NT2/D1 (cell line): ENCODE measurements at regions not wholly inside any gene's neighbourhood (a gene's known extent, or its start where the extent isn't known, plus 50 kb on each side); places are given as distances from the start of the nearest gene placed in this dataset.

Experiments used
- DNase-seq: peaks from one replicate; pipeline ENCODE4 v3.0.0-alpha.2; 2011; ENCODE audit warnings: low read depth, low spot score
- H3K27me3 ChIP-seq: 2 replicates; pipeline ENCODE4 v1.6.0; 2011; ENCODE audit warnings: mild to moderate bottlenecking; ENCODE audit not compliant: insufficient read length, insufficient read depth
- H3K36me3 ChIP-seq: 2 replicates; pipeline ENCODE4 v1.6.1; 2011; ENCODE audit warnings: mild to moderate bottlenecking, low read length, mixed read lengths; ENCODE audit not compliant: insufficient read depth, insufficient read length
- H3K4me1 ChIP-seq: 2 replicates; pipeline ENCODE4 v1.5.1; 2011; ENCODE audit not compliant: insufficient read depth, insufficient read length
- H3K4me3 ChIP-seq: 2 replicates; pipeline ENCODE4 v1.5.1; 2011; ENCODE audit warnings: low read depth; ENCODE audit not compliant: insufficient read length
- H3K9ac ChIP-seq: 2 replicates; pipeline ENCODE4 v1.6.0; 2011; ENCODE audit warnings: low read depth; ENCODE audit not compliant: insufficient read length
- H3K9me3 ChIP-seq: 2 replicates; pipeline ENCODE4 v1.5.1; 2011; ENCODE audit warnings: mild to moderate bottlenecking, low read length; ENCODE audit not compliant: insufficient read depth
- SUZ12 ChIP-seq: IDR thresholded peaks from 2 replicates; pipeline ENCODE4 v1.6.1; 2011; ENCODE audit not compliant: insufficient read length, insufficient read depth; ENCODE audit errors: extremely low read depth
- YY1 ChIP-seq: IDR thresholded peaks from 2 replicates; pipeline ENCODE4 v1.6.1; 2011; ENCODE audit not compliant: insufficient read length, insufficient read depth
- ZNF274 ChIP-seq: IDR thresholded peaks from 2 replicates; pipeline ENCODE4 v1.6.1; 2011; ENCODE audit warnings: mild to moderate bottlenecking, low read depth, low read length

DNA sequence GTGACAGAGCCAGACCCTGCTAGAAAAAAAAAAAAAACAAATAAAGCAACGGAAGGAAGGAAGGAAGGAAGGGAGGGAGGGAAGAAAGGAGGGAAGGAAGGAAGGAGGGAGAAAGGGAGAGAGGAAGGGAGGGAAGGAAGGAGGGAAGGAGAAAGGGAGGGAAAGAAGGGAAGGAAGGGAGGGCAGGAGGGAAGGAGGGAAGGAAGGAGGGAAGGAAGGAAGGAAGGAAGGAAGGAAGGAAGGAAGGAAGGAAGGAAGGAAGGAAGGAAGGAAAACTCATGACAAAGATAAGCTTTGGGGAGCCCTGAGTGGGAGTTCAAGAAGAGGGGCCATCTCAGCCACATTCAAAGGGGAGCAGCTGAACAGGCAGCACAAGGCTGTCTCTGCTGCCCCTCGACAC lies 124.7 kb upstream of the MGMT start:
- no peaks in the 10 kb centered on the region for H3K27me3 ChIP-seq
- H3K9me3 ChIP-seq, result no peaks in the 10 kb centered on the region
- H3K4me1 ChIP-seq, result no peaks in the 10 kb centered on the region
- H3K9ac ChIP-seq, result no peak overlapping the region
- no peaks in the 10 kb centered on the region for H3K36me3 ChIP-seq
- H3K4me3 ChIP-seq, result no peak overlapping the region
- TF ChIP-seq YY1 (no peak), ZNF274 (no peak), SUZ12 (no peak)
- no peak for DNase-seq

DNA sequence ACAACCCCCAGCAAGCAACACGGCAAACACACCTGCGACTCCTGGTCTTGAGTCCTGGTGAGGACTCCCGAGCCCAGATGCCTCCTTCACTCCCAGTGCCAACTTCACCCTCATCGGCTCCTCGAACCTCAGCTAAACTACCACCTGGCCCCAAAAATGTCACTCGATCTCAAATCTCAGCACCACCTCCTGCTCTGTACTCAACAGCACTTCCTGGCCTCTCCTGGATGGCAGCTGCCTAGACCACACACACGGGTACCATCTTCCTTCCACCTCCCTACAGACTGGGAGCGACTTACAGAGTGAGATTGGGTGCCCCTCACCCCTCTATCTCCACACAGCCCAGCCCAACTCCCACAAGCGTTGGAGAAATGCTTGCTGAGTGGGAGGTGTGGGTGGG lies 123.9 kb upstream of the MGMT start:
- no peak overlapping the region for H3K4me3 ChIP-seq
- H3K9ac ChIP-seq, result no peak overlapping the region
- no peak for DNase-seq
- no peaks in the 10 kb centered on the region for H3K36me3 ChIP-seq
- TF ChIP-seq ZNF274 (no peak), SUZ12 (no peak), YY1 (no peak)
- H3K27me3 ChIP-seq, result no peaks in the 10 kb centered on the region
- H3K9me3 ChIP-seq, result no peaks in the 10 kb centered on the region
- no peaks in the 10 kb centered on the region for H3K4me1 ChIP-seq

- TF ChIP-seq ZNF274, result no peak
- no peak for TF ChIP-seq YY1
- TF ChIP-seq SUZ12, result no peak
- no peaks in the 10 kb centered on the region for H3K9me3 ChIP-seq
- H3K4me3 ChIP-seq, result no peak overlapping the region
- no peaks in the 10 kb centered on the region for H3K27me3 ChIP-seq
- no peaks in the 10 kb centered on the region for H3K36me3 ChIP-seq
- no peaks in the 10 kb centered on the region for H3K4me1 ChIP-seq
- no peak for DNase-seq
- no peak overlapping the region for H3K9ac ChIP-seq
Observed at GRCh38 chr10:129344103-129344502, 122.9 kb upstream of the MGMT start.

GRCh38 chr10:129344731-129345355 lies 122.2 kb upstream of the MGMT start:
- no peaks in the 10 kb centered on the region for H3K9me3 ChIP-seq
- H3K9ac ChIP-seq, result no peak overlapping the region
- TF ChIP-seq SUZ12 (no peak), ZNF274 (no peak), YY1 (no peak)
- no peaks in the 10 kb centered on the region for H3K4me1 ChIP-seq
- H3K36me3 ChIP-seq, result no peaks in the 10 kb centered on the region
- H3K27me3 ChIP-seq, result no peaks in the 10 kb centered on the region
- no peak overlapping the region for H3K4me3 ChIP-seq
- DNase-seq, result no peak

DNA sequence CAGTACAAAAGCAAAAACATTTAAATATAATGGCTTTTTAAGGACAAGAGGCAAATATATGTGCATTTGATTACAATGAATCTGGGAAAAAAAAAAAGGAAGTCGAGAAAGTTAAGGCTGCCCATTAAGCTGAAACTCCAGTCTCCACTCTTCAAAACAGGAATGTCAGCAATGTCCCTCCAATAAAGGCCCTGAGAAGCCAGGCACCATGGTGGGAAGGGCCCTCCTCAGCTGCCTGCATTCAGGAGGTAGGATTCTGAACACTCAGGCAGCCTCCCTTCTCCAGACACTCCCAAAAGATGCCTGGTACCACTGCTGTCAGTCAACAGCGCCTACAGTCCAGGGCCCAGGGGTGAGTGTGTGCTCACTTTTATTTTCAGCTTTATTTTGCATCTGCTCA lies 121.3 kb upstream of the MGMT start:
- no peaks in the 10 kb centered on the region for H3K4me1 ChIP-seq
- no peaks in the 10 kb centered on the region for H3K27me3 ChIP-seq
- no peaks in the 10 kb centered on the region for H3K9me3 ChIP-seq
- DNase-seq, result no peak
- H3K9ac ChIP-seq, result no peak overlapping the region
- no peaks in the 10 kb centered on the region for H3K36me3 ChIP-seq
- TF ChIP-seq YY1, result no peak
- TF ChIP-seq ZNF274, result no peak
- no peak for TF ChIP-seq SUZ12
- H3K4me3 ChIP-seq, result no peak overlapping the region

- no peak for DNase-seq
- no peaks in the 10 kb centered on the region for H3K9me3 ChIP-seq
- no peaks in the 10 kb centered on the region for H3K36me3 ChIP-seq
- H3K4me1 ChIP-seq, result no peaks in the 10 kb centered on the region
- TF ChIP-seq YY1, result no peak
- no peak for TF ChIP-seq SUZ12
- no peak for TF ChIP-seq ZNF274
- no peak overlapping the region for H3K4me3 ChIP-seq
- no peaks in the 10 kb centered on the region for H3K27me3 ChIP-seq
- H3K9ac ChIP-seq, result no peak overlapping the region
Observed at GRCh38 chr10:129350690-129351089, 116.4 kb upstream of the MGMT start.

GRCh38 chr10:129353101-129353500 lies 113.9 kb upstream of the MGMT start:
- H3K4me1 ChIP-seq, result no peaks in the 10 kb centered on the region
- TF ChIP-seq YY1, result no peak
- TF ChIP-seq SUZ12, result no peak
- no peak for TF ChIP-seq ZNF274
- no peaks in the 10 kb centered on the region for H3K27me3 ChIP-seq
- H3K9ac ChIP-seq, result no peak overlapping the region
- no peak overlapping the region for H3K4me3 ChIP-seq
- H3K9me3 ChIP-seq, result peaks cover 5% of the 10 kb centered on the region; the same call in 1 of the 2 replicates
- no peaks in the 10 kb centered on the region for H3K36me3 ChIP-seq
- DNase-seq, result no peak

DNA sequence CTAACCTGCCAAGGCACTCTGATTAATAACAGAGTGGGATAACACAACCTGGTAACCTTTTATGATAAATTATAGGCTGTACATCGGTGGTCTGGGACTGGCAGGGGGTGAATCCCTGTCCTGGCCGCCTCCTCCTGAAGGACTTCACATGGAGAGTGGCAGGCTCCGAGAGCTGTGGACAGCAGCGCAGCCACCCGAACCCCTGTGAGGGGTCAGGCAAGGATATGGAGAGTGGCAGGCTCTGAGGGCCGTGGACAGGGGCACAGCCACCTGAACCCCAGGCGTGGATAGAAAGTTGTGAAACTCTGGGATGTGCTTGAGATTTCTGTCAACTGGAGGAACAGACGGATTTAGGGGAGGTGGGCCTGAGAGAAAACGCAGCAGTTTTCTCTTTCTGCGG lies 107.0 kb upstream of the MGMT start:
- H3K4me3 ChIP-seq, result no peak overlapping the region
- H3K9me3 ChIP-seq, result peaks cover 5% of the 10 kb centered on the region; the same call in 1 of the 2 replicates
- H3K9ac ChIP-seq, result no peak overlapping the region
- TF ChIP-seq YY1 (no peak), ZNF274 (no peak), SUZ12 (no peak)
- no peaks in the 10 kb centered on the region for H3K36me3 ChIP-seq
- H3K4me1 ChIP-seq, result no peaks in the 10 kb centered on the region
- no peaks in the 10 kb centered on the region for H3K27me3 ChIP-seq
- DNase-seq, result no peak
